Stimulated activated CD4-positive, alpha-beta T cell treated with anti-CD3 and anti-CD28 coated beads, Interleukin-15, amount 100 ng/mL, for 48 hours (primary cell): ENCODE measurements at regions not wholly inside any gene's neighbourhood (a gene's known extent, or its start where the extent isn't known, plus 50 kb on each side); places are given as distances from the start of the nearest gene placed in this dataset.
"Not testable (repeated sequence)": the region's sequence is repeated elsewhere in the genome, so short reads cannot be mapped to it uniquely, and the experiment has no call there.

Source experiments
- DNase-seq, 2 donors: peaks; one replicate each; pipeline ENCODE4 v3.0.0-alpha.2; 2020; ENCODE audit warnings: low read depth in 2 of 2

DNA sequence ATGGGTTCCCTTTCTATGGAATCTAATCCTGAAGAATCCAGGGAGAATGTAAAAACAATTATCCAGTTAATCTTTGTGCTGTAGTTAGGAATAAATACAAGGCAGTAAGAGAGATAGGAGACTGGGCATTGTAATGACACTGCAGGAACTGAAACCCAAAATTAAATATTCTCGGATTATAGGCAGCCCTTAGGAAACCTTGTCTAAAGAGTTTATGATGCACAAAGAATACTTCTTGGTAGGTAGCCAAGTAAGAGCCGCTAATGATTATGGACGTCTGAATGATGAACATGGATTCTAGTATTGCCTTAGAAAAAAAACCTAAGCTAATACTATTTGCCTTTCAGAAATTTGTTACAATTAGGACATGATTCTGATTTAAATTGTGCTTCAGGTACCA is 165.4 kb upstream of the LRIG3 start:
- DNase-seq = no peak

- no peak for DNase-seq
Observed at GRCh38 chr12:59084511-59085375, 164.4 kb upstream of the LRIG3 start.

DNA sequence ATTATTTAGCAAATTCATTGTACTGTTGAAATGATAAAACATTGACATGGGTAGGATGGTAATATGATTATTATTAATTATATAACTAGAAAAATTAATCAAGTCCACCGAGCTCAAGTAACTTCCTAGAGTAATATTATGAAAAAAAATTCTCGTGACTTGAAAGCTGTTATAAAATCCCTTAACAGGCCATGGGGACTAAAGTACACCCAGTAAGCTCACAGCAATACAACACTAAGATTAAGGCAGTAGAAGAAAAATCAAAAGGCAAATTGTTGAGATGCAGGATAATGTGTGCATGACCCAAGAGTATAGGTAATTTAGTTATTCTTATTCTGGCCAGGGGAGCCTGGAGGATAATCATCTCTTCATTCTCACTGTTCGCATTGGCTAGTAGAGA is 162.6 kb upstream of the LRIG3 start:
- no peak for DNase-seq

DNA sequence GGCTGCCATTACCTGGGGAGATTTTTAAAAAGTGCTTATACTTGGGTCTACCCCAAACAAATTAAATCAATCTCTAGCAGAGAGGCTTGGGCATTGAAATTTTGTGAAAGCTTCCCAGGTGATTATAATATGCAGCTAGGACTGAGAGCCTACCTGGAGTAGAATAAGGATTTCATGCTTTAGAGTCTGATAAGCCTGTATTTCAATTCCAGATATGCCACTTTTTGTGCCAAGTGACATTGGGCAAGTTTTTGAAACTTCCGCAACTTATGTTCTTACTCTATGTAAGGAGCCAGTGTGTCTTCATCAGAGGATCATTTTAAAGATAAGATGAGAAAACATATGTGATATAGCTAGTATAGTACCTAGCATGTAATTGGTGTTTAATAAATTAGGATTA is 159.8 kb upstream of the LRIG3 start:
- no peak for DNase-seq

DNA sequence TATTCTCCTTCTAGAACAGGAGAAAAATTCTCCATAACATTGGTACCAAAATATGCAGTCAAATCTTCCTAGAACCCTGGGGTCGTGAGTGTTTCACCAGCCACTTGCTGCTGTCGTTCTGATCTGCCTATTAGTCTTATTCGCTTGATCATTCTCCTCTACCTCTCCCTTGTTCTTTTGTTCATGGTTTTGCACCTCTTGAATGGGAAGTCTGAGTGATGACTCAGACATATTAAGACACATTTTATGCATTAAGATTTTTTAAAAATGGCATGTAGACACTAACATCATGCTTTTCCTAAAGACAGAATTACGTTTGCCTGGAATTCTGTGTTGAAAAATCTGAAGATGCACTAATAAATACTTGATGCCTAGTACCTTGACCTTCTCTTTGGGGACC is 159.2 kb upstream of the LRIG3 start:
- no peak for DNase-seq

DNA sequence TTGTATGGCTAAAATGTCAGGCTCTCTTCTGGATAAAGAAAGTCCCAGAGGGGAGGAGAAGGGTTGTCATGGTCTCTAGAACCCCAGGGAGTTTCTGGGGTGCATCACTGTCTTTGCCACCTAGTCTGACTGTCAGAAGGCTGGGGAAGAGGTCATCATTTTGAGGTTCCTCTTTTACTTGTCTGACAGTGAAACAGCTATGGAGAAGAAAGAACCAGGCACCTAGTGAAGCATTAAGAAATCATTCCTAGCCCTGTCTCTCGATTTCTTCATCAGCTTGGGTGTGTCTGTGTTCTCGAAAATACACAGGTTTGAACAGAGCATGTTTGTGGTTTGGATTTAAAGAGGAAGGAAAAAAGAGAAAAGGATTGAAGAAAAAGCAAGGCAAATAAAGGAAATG is 158.7 kb upstream of the LRIG3 start:
- DNase-seq = no peak

GRCh38 chr12:59077575-59078426 is 157.5 kb upstream of the LRIG3 start:
- DNase-seq = no peak

- DNase-seq = no peak
Observed at GRCh38 chr12:59077153-59077552, 156.8 kb upstream of the LRIG3 start.

- DNase-seq = no peak
Observed at GRCh38 chr12:59076622-59077021, 156.3 kb upstream of the LRIG3 start.

GRCh38 chr12:59075968-59076490 is 155.7 kb upstream of the LRIG3 start:
- no peak for DNase-seq

GRCh38 chr12:59075141-59075540 is 154.8 kb upstream of the LRIG3 start:
- DNase-seq = no peak

- DNase-seq = no peak
Observed at GRCh38 chr12:59070322-59070933, 150.1 kb upstream of the LRIG3 start.

DNA sequence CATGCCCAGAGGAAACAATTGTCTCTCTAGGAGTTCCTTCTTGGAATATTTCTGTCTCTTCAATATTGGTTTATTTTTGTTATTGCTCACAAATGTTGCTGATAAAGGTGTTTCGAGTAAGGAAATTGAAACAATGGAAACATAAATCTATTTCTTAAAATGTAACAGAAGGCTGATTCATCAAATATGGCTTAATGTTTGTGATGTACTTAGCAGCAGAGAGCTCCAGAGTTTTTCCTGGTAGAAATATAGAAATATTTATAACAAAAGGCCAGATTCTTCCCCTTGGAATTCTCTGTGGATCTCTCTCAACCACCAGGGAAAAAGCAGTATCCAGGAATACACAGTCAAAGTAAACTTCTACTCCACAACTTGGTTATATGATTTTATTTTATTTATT is 149.2 kb upstream of the LRIG3 start:
- DNase-seq = no peak

DNA sequence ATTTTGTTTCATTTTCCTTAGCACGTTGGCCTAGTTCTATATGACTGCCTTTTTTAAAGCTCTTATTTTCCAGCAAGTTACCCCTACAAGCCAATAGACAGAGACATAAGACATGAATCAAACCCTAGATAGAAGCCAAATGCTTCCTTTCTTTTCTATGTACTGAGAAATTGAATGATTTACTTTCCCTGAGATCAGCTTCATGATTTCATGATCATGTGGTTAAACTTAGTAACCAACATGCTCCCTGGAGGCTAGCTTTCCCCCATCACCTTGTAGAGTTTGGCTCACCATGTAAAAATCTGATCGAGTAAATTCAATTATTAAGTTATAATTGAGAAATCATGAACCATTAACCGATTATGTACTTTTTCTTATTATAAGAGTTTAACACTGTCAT is 148.1 kb upstream of the LRIG3 start:
- no peak for DNase-seq

- DNase-seq = no peak
Observed at GRCh38 chr12:59067083-59067482, 146.8 kb upstream of the LRIG3 start.

DNA sequence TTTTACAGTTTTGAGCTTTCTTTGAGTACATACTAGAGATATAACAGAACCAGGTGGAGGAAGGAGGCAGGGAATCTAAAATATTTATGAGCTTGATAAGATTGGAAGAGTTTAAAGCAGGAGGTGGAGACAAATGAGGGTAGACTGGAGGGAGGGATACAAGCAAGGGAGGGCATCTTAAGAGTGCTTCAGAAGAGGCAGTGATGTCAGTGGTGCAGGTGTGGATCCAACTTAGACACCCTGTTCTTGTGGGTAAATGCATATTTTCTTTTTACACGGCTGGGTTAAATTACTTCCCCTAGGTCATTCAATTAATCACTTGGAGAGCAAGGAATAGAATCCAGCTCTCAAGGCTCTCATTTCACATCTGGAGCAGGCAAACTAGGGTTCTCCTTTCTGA is 146.1 kb upstream of the LRIG3 start:
- DNase-seq = no peak

GRCh38 chr12:59059088-59059935 is 139.0 kb upstream of the LRIG3 start:
- DNase-seq = no peak

DNA sequence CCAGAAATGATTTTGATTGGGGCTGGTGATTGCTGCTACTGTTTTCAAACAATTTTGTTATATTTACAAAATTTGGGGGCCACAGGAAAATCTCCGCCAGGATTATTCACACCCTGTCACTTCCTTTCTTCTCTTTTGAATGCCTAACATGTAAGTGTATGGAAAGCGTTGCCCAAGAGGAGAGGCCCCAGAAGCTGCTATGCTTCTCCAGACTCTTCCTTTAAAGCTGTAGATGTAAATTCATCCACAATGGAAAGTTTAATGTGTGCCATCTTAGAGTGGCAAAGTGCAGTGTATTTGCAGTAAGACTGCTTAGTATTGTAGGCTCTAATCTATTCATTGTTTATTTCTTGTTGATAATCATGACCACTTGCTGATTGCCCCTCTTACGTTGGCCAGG is 136.7 kb upstream of the LRIG3 start:
- no peak for DNase-seq

DNA sequence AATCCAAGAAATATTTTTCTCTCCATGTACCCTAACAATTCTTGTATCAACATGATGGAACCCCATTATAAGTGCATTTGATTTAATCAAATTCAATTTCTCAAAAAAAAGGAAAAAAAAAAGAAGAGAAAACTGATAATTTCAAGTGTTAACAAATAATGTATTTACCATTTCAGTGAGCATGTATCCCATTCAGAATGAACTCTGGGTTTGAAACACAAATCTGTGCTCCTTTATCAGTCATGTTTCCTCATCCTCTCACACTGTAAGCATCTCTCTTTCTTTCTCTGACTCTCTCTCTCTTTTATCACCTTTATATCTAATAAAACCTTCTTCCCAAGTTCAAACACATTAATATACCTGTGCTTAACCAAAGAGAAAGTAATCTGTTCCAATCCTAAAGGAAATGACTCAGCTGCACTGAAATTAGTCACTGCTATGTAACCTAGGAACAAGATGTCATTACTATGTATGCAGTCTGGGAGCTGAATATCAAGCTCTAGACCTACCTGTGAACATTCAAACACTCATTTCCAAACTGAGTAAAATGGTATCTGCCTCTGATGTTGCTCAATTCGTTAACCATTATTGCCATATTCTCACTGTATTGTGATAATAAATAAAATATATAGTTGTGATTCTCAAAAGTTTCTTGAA is 135.0 kb upstream of the LRIG3 start:
- DNase-seq = no peak

GRCh38 chr12:59053266-59053899 is 133.1 kb upstream of the LRIG3 start:
- DNase-seq = not testable (repeated sequence)
